ENCODE measurements at regions not wholly inside any gene's neighbourhood (a gene's known extent, or its start where the extent isn't known, plus 50 kb on each side); places are given as distances from the start of the nearest gene placed in this dataset.
"Not testable (repeated sequence)": the region's sequence is repeated elsewhere in the genome, so short reads cannot be mapped to it uniquely, and the experiment has no call there.

- TF ChIP-seq CTCF (IDR thresholded peaks at IDR 0.05; ENCODE audit: low read depth, low read length) = no peak
- DNase-seq (ENCODE audit: low read depth in 2 of 2) = no peak
- H3K4me3 ChIP-seq (replicated peaks in 1 of 2; ENCODE audit: low read depth in 2 of 2, low read length in 2 of 2) = no peak overlapping the region
These were observed 1178.7 kb downstream of the SUCLG1 start for GRCh38 chr2:83280391-83280790.

GRCh38 chr2:83273322-83273721, 1185.8 kb downstream of the SUCLG1 start:
- DNase-seq (ENCODE audit: low read depth in 2 of 2) = no peak
- H3K4me3 ChIP-seq (replicated peaks in 1 of 2; ENCODE audit: low read depth in 2 of 2, low read length in 2 of 2) = no peak overlapping the region
- TF ChIP-seq CTCF (IDR thresholded peaks at IDR 0.05; ENCODE audit: low read depth, low read length) = no peak

GRCh38 chr2:83261591-83262136, 1197.4 kb downstream of the SUCLG1 start:
- no peak overlapping the region for H3K4me3 ChIP-seq (replicated peaks in 1 of 2; ENCODE audit: low read depth in 2 of 2, low read length in 2 of 2)
- DNase-seq (ENCODE audit: low read depth in 2 of 2) = no peak
- TF ChIP-seq CTCF (IDR thresholded peaks at IDR 0.05; ENCODE audit: low read depth, low read length) = no peak

- TF ChIP-seq CTCF (IDR thresholded peaks at IDR 0.05; ENCODE audit: low read depth, low read length) = no peak
- no peak overlapping the region for H3K4me3 ChIP-seq (replicated peaks in 1 of 2; ENCODE audit: low read depth in 2 of 2, low read length in 2 of 2)
- DNase-seq (ENCODE audit: low read depth in 2 of 2) = no peak
These were observed 1205.2 kb downstream of the SUCLG1 start for GRCh38 chr2:83253848-83254247.

- no peak for DNase-seq (ENCODE audit: low read depth in 2 of 2)
- H3K4me3 ChIP-seq (replicated peaks in 1 of 2; ENCODE audit: low read depth in 2 of 2, low read length in 2 of 2) = no peak overlapping the region
- no peak for TF ChIP-seq CTCF (IDR thresholded peaks at IDR 0.05; ENCODE audit: low read depth, low read length)
These were observed 1207.7 kb downstream of the SUCLG1 start for GRCh38 chr2:83251321-83251872.

- DNase-seq (ENCODE audit: low read depth in 2 of 2); H3K4me3 ChIP-seq (replicated peaks in 1 of 2; ENCODE audit: low read depth in 2 of 2, low read length in 2 of 2): not testable (repeated sequence)
These were observed 1213.1 kb downstream of the SUCLG1 start for GRCh38 chr2:83245806-83246537.

GRCh38 chr2:83240611-83241010, 1218.5 kb downstream of the SUCLG1 start:
- DNase-seq (ENCODE audit: low read depth in 2 of 2) = no peak
- no peak for TF ChIP-seq CTCF (IDR thresholded peaks at IDR 0.05; ENCODE audit: low read depth, low read length)
- H3K4me3 ChIP-seq (replicated peaks in 1 of 2; ENCODE audit: low read depth in 2 of 2, low read length in 2 of 2) = no peak overlapping the region
